Dermis blood vessel endothelial cell (primary cell): ENCODE measurements at regions not wholly inside any gene's neighbourhood (a gene's known extent, or its start where the extent isn't known, plus 50 kb on each side); places are given as distances from the start of the nearest gene placed in this dataset.

Source experiments
- DNase-seq: peaks from one replicate; pipeline ENCODE4 v3.0.0; 2010

DNA sequence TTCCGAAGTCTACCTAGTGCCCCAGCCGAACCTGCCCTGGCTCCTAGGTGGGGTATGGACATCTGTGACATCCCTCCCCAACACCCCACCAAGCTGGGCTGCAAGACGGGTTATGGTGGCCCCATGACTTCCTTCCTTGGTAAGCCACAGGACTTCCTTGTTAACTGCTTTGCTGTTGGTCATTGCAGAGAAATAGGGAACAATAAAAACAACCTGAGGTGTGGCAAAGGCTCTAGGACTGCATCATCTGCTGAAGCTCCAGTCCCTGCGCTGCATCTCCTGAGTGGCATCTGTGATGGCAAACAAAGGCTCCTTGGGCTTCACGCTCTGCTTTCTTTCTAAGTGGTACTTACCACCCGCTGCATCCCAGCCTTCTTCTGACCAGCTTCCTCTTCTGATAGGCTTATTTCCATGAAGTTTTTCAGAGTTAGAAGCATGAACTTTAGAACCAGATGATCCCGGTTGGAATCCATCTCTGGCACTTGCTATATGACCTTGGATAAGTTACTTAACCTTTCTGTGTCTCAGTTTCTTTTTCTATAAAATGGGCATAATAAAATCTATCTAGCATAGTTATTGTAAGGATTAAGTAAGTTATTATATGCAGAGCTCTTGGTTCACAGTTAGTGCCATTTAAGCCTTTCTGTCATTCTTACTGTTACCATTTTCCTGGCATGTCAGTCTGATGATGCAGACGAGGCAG lies 216.8 kb downstream of the RPS24 start:
- no peak for DNase-seq

- DNase-seq: no peak
Measured at GRCh38 chr10:78251016-78251385, 217.3 kb downstream of the RPS24 start.

- no peak for DNase-seq
Measured at GRCh38 chr10:78252286-78252685, 218.6 kb downstream of the RPS24 start.

DNA sequence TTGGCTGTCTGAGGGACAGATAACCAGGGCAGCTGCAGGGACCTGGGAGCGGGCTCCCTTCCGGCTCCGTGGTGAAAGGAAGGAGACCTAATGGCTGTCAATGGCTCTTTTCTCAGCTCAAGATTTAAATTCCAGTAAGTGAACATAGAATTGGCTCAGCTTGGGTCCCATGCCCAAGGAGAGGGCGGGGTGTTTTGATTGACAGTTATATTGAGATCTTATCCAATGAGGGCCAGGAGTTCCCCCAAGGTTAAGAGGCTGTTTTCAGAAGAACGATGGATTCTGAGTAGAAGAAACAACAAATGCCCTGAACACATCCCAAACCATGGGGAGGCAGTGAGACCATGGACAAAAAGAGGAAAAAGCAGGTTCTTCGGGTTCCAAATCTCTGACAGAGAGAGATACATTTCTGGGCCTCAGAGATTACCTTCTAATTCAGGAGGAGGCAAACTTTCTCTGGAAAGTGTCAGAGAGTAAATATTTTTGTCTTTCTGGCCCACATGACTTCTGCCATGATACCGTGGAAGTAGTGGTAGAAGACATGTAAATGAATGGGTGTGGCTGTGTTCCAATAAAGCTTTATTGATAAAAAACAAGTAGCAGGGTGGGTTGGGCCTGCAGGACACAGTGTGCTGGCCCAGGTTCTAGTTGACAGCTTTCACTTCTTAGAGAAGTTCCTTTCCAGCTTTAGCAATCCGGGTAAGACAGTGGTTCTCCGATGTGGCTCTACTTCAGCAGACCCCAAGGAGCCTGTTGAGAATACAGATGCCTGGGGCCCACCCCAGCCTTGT lies 219.6 kb downstream of the RPS24 start:
- DNase-seq: no peak

GRCh38 chr10:78254013-78254412 lies 220.3 kb downstream of the RPS24 start:
- DNase-seq: no peak

- no peak for DNase-seq
Measured at GRCh38 chr10:78255214-78255613, 221.6 kb downstream of the RPS24 start.

- peak; percentile 95 for DNase-seq
Measured at GRCh38 chr10:78255796-78256638, 222.4 kb downstream of the RPS24 start.

- no peak for DNase-seq
Measured at GRCh38 chr10:78258323-78259030, 224.8 kb downstream of the RPS24 start.

- no peak for DNase-seq
Measured at GRCh38 chr10:78259391-78259790, 225.7 kb downstream of the RPS24 start.

- DNase-seq: no peak
Measured at GRCh38 chr10:78260141-78260540, 226.5 kb downstream of the RPS24 start.

GRCh38 chr10:78260680-78261079 lies 227.0 kb downstream of the RPS24 start:
- DNase-seq: no peak

DNA sequence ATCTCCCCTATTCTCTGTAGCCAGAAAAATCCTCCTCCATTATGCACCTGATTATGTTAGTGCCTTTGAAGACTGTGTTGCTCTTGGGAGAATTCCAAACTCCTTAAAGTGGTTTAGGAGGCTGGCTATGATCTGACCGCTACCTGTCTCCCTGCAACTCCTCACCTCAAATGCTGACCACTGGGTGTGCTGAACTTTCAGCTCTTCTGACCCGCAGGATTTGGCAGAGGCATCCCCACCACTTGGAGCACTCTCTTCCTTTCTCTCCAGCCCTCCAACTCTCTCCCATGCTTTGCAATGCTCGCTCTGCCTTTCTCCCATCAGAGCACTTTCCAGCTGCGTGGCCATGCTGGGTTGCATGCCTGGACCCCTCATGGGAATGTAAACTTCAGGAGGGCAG lies 227.6 kb downstream of the RPS24 start:
- DNase-seq: no peak

GRCh38 chr10:78262860-78263259 lies 229.2 kb downstream of the RPS24 start:
- DNase-seq: no peak

- no peak for DNase-seq
Measured at GRCh38 chr10:78263521-78263988, 229.9 kb downstream of the RPS24 start.

DNA sequence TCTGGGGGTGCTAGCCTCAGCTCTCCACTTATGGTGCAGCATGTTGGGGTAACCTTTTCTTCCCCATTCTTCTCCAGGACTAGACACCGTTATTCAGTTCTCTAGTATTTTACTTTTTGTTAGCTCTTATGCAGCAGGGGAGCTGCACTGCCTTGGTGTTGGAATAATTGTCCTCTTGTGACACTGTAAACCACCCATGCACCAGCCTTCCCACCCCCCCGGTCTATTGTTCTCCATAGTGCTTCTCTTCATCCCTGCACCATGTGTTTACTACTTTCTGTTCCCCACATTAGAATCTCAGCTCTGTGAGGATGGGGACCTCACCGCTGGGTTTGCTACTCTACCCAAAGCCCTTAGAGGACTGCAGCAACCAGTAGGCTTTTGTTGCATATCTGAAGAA lies 230.7 kb downstream of the RPS24 start:
- DNase-seq: no peak

GRCh38 chr10:78266741-78267469 lies 233.2 kb downstream of the RPS24 start:
- DNase-seq: no peak

DNA sequence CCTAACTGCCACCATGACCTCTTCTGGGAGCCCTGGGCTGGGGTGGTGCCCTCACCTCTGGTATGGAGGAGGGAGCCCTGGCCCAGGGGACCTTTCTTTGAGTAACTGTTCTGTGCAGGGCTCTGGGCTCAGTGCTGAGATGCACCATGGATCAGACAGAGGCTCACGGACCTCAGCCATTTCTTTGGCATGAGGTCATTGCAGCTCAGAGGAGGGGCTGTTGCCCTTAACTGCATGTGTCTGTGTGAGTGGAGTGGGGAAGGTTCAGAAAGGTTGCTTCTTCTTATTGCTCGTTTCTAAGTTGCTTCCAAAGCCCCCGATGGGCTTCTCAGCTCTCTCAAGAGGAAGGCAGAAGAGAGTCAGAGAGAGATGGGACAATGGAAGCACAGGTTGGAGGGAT lies 233.9 kb downstream of the RPS24 start:
- DNase-seq: no peak

DNA sequence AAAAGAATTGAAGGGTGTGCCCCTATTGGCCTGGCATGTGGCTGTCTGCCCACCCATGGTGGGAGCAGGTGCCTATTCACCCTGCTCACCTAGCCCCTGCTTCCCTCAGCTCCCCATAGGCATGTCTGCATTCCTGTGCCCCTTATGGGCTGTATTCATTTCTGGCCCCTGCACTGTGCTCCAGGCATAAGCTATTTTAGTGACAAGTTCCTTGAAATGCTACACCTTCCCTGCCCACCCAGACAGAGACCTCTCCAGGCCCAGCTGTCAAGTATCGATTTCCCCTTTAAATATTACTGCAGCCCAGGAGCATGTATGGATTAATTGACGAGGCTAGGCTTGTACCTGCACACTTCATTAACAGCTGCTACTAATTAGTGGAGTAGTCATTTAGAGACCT lies 235.4 kb downstream of the RPS24 start:
- DNase-seq: no peak

DNA sequence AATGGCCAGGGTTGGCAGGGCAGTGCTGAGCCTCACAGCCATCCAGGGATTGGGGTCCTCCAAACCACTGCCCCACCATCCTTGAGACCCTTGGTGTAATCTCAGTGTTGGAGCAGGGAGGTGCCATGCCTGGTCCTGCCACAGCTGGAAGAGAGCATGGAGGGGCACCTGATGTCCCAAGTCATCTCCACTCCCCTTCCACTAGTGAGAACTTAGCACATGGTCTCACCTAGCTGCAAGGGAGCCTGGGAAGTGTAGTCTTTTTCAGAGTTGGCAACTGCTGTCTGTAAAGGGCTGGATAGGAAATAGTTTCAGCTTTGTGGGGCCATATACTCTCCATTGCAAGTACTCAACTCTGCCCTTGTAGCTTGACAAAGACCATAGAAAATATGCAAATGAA lies 238.7 kb downstream of the RPS24 start:
- DNase-seq: no peak

GRCh38 chr10:78274491-78274890 lies 240.8 kb downstream of the RPS24 start:
- DNase-seq: no peak

- DNase-seq: no peak
Measured at GRCh38 chr10:78276139-78276538, 242.5 kb downstream of the RPS24 start.
